GM12892 (cell line): ENCODE measurements at regions not wholly inside any gene's neighbourhood (a gene's known extent, or its start where the extent isn't known, plus 50 kb on each side); places are given as distances from the start of the nearest gene placed in this dataset.

Experiments
- POLR2A ChIP-seq: IDR thresholded peaks from 2 replicates; pipeline ENCODE4 v1.6.1; 2011; ENCODE audit warnings: low read depth, low read length, control low read depth
- POLR2AphosphoS5 ChIP-seq: IDR thresholded peaks from 2 replicates; pipeline ENCODE4 v1.6.1; 2011; ENCODE audit warnings: low read depth, low read length, control low read depth

DNA sequence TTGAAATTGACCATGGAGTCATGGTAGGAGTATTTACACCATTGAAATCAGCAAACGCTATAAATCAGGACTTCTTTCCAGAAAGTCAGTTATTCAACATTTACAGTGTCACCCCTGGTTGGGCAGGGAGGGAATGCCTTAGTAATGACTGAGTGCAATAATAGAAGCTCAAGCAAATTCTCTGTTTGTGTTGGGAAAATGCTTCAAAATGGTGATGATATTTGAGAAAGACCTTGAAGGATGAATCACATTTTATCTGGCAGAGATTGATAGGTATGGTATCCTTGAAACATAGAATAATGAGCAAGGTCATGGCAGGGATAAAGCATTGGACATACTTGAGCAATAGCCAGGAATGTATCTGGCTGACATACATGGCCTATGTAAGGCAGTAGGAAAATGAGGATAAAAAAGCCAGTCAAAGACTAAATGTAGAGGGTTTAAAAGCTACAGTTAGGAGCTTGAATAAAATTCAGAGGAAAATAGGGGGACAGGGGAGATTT is 248.7 kb downstream of the FMR1NB start:
- TF ChIP-seq POLR2AphosphoS5 = no peak
- TF ChIP-seq POLR2A = no peak
